BJ (cell line): ENCODE measurements at regions not wholly inside any gene's neighbourhood (a gene's known extent, or its start where the extent isn't known, plus 50 kb on each side); places are given as distances from the start of the nearest gene placed in this dataset.

Experiments used
- CTCF ChIA-PET: fragments of 350-600 bp; formaldehyde crosslinking; extraction: SDS; loops from one replicate; lab custom pipeline; 2021; ENCODE audit warnings: antibody characterized with exemption, inconsistent platforms; lab: Yijun Ruan, JAX
- POLR2A ChIA-PET: fragments of 300-600 bp; sonication (Branson Sonifier 250); formaldehyde crosslinking; extraction: SDS; loops from one replicate; lab custom pipeline; 2021; ENCODE audit warnings: antibody characterized with exemption; lab: Charles Lee
- DNase-seq: peaks from one replicate; pipeline ENCODE4 v3.0.0-alpha.2; 2011; ENCODE audit warnings: low read depth
- H3K27me3 ChIP-seq: 2 replicates; pipeline ENCODE4 v1.6.0; 2011; ENCODE audit warnings: low read length; ENCODE audit not compliant: control insufficient read depth, insufficient read depth
- H3K36me3 ChIP-seq: 2 replicates; pipeline ENCODE4 v1.5.1; 2011; ENCODE audit warnings: low read length; ENCODE audit not compliant: control insufficient read depth, insufficient read depth
- H3K4me3 ChIP-seq: 2 replicates; pipeline ENCODE4 v1.5.1; 2011; ENCODE audit warnings: low read depth, mild to moderate bottlenecking, control low read depth, low read length
- TF ChIP-seq, protein P1 (sequence below): IDR thresholded peaks from 2 replicates; pipeline ENCODE4 v1.5.1; 2011; ENCODE audit warnings: low read depth, mild to moderate bottlenecking, control low read depth, inconsistent platforms, low read length, moderate library complexity; ENCODE audit not compliant: insufficient read depth

DNA sequence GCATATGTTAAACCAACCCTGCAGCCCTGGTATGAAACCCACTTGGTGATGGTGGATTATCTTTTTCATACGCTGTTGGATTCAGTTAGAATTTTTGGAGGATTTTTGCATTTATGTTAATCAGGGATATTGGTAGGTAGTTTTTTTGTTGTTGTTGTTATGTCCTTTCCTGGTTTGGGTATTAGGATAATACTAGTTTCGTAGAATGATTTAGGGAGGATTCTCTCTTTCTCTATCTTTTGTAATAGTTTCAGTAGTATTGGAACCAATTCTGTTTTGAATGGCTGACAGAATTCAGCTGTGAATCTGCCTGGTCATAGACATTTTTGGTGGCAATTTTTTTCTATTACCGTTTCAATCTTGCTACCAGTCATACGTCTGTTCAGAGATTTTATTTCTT lies 305.4 kb downstream of the IDS start:
- TF ChIP-seq, protein P1, sequence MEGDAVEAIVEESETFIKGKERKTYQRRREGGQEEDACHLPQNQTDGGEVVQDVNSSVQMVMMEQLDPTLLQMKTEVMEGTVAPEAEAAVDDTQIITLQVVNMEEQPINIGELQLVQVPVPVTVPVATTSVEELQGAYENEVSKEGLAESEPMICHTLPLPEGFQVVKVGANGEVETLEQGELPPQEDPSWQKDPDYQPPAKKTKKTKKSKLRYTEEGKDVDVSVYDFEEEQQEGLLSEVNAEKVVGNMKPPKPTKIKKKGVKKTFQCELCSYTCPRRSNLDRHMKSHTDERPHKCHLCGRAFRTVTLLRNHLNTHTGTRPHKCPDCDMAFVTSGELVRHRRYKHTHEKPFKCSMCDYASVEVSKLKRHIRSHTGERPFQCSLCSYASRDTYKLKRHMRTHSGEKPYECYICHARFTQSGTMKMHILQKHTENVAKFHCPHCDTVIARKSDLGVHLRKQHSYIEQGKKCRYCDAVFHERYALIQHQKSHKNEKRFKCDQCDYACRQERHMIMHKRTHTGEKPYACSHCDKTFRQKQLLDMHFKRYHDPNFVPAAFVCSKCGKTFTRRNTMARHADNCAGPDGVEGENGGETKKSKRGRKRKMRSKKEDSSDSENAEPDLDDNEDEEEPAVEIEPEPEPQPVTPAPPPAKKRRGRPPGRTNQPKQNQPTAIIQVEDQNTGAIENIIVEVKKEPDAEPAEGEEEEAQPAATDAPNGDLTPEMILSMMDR, result no peak
- Histone ChIP-seq H3K27me3 (no peaks in the 10 kb centered on the region), H3K4me3 (no peak overlapping the region), H3K36me3 (no peaks in the 10 kb centered on the region)
- CTCF ChIA-PET, result no interaction called here
- POLR2A ChIA-PET, result no interaction called here
- no peak for DNase-seq

DNA sequence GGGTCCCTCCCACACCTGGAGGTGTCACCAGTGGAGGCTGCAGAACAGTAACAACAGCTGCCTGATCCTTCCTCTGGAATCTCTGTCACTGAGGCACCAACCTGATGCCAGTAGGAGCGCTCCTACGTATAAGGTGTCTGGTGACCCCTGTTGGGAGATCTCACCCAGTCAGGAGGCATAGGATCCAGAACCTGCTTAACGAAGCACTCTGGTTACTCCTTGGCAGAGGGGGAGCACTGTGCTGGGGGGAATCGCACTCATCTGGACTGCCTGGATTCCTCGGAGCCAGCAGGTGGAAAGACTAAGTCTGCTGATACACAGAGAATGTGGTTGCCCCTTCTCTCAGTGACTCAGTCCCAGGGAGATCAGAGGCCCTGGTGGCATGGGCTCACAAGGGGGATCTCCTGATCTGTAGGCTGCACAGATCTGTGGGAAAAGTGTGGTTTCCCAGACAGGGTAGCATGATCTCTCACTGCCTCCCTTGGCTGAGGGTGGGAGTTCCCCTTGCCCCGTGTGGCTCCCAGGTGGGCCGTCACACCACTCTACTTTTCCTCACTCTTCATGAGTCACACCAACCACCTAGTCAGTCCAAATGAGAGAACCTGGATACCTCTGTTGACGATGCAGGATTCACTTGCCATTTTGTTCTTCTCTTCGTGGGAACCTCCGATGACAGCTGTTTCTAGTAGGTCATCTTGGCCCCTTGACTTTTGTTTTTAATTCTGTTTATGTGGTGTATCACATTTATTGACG lies 305.9 kb downstream of the IDS start:
- Histone ChIP-seq H3K4me3 (no peak overlapping the region), H3K27me3 (no peaks in the 10 kb centered on the region), H3K36me3 (no peaks in the 10 kb centered on the region)
- no peak for DNase-seq
- ChIA-PET POLR2A (no interaction called here), CTCF (no interaction called here)
- TF ChIP-seq, protein P1, result no peak

DNA sequence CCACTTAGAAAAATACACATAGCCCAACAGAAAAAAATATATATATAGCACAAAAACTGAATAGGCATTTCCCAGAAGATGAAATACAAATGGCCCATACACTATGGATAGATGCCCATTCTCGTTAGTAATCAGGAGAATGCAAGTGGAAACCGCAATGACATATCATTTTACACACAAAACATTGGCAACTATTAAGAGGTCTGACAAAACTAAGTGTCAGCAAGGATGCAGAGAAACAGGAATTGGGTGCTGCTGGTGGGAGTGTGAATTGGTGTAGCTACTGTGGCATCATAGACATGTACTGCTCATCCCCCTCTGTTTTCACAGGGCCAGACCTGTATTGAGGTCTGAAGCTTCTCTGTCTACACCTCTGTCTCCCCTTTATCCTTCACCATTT lies 320.0 kb downstream of the IDS start:
- DNase-seq, result no peak
- ChIA-PET CTCF (no interaction called here), POLR2A (no interaction called here)
- Histone ChIP-seq H3K4me3 (no peak overlapping the region), H3K27me3 (no peaks in the 10 kb centered on the region), H3K36me3 (no peaks in the 10 kb centered on the region)
- TF ChIP-seq, protein P1, result no peak

DNA sequence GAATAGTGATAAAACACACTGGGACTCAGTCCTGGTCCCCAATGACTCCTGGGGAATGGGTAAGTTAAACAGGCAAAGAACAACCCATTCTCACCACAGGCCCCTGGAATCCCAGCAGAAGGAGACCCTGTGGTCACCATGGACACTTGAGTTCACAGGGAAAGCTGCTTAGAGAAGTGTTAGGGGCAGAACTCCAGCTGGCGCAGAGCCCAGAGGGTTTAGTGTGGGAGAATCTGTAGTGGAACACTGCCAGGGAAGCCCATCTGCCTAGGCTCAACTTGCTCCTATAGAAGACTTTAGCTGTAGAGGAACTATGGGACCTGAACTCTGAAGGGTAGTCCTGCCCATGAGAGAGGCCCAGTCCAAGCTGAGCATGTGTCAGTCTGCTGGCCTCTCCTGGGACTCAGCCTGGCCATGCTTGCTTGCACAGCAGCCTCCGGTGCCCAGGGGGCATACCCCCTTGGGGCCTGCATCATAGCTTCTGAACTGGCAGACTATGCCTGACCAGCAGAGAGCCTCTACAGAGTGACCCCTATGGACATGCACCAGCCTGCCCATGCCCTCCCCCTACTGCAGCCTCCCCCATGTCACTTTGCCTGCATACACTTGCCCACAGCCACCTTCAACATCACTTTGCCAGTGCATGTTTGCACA lies 343.5 kb downstream of the IDS start:
- Histone ChIP-seq H3K36me3 (no peaks in the 10 kb centered on the region), H3K4me3 (no peak overlapping the region), H3K27me3 (no peaks in the 10 kb centered on the region)
- TF ChIP-seq, protein P1, result no peak
- ChIA-PET CTCF (no interaction called here), POLR2A (no interaction called here)
- no peak for DNase-seq

DNA sequence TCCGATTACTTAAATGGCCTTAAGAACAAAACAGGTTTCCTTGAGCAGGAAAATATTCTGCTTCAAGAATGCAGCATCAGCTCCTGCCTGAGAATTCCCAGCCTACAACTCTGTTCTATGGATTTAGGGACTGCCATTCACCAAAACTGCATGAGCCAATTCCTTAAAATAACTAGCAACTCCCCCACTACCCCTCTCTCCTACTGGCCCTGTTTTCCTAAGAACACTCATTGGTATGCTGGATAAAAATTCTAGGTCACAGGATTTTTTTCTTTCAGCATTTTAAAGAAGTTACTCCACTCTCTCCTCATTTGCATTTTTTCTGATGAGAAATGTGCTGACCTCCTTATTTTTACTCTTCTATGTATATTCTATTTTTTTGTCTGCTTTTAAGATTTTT lies 347.1 kb downstream of the IDS start:
- no peaks in the 10 kb centered on the region for H3K36me3 ChIP-seq
- POLR2A ChIA-PET, result no interaction called here
- CTCF ChIA-PET, result no interaction called here
- DNase-seq, result no peak
- H3K27me3 ChIP-seq, result no peaks in the 10 kb centered on the region
- H3K4me3 ChIP-seq, result no peak overlapping the region
- TF ChIP-seq, protein P1, result no peak
